NB4 (cell line): ENCODE measurements at regions not wholly inside any gene's neighbourhood (a gene's known extent, or its start where the extent isn't known, plus 50 kb on each side); places are given as distances from the start of the nearest gene placed in this dataset.

Experiments
- DNase-seq: peaks from one replicate; pipeline ENCODE4 v3.0.0; 2010; ENCODE audit warnings: low read depth
- H3K4me3 ChIP-seq: one replicate; pipeline ENCODE4 v1.5.1; 2011; ENCODE audit warnings: mild to moderate bottlenecking, low read depth, low read length, moderate library complexity
- MYC ChIP-seq: IDR thresholded peaks from 2 replicates; pipeline ENCODE4 v1.6.1; 2011; ENCODE audit warnings: low read depth, low read length
- POLR2A ChIP-seq: IDR thresholded peaks from 2 replicates; pipeline ENCODE4 v1.6.1; 2011; ENCODE audit warnings: mild to moderate bottlenecking; ENCODE audit not compliant: insufficient read length; ENCODE audit errors: extremely low read depth
- TF ChIP-seq, protein P1 (sequence below): IDR thresholded peaks from one replicate; pipeline ENCODE4 v1.5.1; 2012; ENCODE audit warnings: low read depth, low read length
- TF ChIP-seq, protein P2 (sequence below): IDR thresholded peaks from 2 replicates; pipeline ENCODE4 v1.6.1; 2011; ENCODE audit warnings: low read depth, low read length

DNA sequence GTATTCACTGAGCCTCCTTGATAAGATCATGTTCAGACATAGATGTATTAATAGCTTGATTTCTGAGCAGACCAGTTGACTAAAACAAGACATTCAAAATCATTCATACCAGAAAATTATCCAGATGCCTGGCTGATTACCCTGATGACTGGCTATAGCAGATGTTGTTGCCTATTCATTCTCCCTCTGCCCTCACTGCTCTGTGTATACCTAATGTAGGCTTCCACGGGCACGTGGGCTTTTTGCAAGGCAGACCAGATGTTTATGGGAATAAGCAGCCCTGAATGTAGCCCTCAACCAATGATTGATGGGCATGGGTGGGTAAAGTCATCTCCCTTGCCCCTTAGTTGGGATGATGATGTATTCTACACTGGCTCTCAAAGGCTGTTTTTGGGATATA is 289.1 kb downstream of the MBD2 start:
- TF ChIP-seq, protein P1, sequence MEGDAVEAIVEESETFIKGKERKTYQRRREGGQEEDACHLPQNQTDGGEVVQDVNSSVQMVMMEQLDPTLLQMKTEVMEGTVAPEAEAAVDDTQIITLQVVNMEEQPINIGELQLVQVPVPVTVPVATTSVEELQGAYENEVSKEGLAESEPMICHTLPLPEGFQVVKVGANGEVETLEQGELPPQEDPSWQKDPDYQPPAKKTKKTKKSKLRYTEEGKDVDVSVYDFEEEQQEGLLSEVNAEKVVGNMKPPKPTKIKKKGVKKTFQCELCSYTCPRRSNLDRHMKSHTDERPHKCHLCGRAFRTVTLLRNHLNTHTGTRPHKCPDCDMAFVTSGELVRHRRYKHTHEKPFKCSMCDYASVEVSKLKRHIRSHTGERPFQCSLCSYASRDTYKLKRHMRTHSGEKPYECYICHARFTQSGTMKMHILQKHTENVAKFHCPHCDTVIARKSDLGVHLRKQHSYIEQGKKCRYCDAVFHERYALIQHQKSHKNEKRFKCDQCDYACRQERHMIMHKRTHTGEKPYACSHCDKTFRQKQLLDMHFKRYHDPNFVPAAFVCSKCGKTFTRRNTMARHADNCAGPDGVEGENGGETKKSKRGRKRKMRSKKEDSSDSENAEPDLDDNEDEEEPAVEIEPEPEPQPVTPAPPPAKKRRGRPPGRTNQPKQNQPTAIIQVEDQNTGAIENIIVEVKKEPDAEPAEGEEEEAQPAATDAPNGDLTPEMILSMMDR, result no peak
- no peak for TF ChIP-seq MYC
- no peak for TF ChIP-seq POLR2A
- TF ChIP-seq, protein P2, sequence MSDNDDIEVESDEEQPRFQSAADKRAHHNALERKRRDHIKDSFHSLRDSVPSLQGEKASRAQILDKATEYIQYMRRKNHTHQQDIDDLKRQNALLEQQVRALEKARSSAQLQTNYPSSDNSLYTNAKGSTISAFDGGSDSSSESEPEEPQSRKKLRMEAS, result no peak
- no peak for DNase-seq
- no peak overlapping the region for H3K4me3 ChIP-seq

DNA sequence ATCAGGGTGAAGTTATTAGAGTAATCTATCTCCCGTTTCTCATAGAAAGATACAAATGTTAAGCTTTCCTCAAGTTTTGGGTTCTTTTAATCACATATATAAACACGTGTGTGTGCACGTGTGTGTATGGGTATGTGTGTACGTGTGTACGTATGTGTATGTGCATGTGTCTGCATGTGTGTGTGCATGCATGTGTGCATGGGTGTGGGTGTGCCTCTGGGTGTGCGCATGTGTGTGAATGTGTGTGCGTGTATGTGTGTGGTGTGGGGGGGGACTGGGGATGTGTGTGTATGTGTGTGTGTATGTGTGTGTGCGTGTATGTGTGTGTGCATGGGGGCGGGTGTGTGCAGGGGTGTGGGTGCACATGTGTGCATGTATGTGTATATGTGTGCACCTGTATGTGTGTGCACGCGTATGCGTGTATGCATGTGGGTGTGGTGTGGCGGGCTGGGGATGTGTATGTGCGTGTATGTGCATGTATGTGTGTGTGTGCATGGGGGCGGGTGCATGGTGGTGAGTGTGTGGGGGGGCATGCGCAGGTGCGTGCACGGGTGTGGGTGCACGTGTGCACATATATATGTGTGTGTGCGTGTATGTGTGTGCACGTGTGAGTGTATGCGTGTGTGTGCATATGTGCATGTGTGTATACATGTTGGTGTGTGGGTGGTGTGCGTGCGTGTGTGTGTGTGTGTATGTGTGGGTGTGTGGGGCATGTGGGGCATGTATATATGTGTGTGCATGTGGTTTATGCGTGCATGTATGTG is 304.0 kb downstream of the MBD2 start:
- TF ChIP-seq, protein P2, result no peak
- TF ChIP-seq, protein P1, result no peak
- TF ChIP-seq POLR2A (no peak), MYC (no peak)
- DNase-seq, result no peak
- H3K4me3 ChIP-seq, result no peak overlapping the region

DNA sequence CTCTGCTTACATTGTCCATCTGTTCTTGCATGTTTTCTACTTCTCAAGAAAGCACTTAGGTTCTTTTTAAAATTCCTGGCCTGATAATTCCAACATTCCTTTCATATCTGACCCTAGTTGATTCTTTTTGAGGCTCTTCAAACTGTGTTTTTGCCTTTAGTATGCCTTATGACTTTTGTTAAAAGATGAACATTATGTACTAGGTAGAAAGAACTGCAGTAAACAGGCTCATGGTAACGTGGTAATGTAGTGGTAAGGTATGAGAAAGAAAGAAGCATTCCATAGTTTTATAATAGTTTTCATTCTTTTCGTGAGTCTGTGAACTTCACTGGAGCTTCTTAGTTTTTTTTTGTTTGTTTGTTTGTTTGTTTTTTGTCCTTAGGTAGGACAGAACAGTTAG is 306.4 kb downstream of the MBD2 start:
- no peak overlapping the region for H3K4me3 ChIP-seq
- no peak for DNase-seq
- TF ChIP-seq, protein P2, result no peak
- TF ChIP-seq POLR2A (no peak), MYC (no peak)
- TF ChIP-seq, protein P1, result no peak

DNA sequence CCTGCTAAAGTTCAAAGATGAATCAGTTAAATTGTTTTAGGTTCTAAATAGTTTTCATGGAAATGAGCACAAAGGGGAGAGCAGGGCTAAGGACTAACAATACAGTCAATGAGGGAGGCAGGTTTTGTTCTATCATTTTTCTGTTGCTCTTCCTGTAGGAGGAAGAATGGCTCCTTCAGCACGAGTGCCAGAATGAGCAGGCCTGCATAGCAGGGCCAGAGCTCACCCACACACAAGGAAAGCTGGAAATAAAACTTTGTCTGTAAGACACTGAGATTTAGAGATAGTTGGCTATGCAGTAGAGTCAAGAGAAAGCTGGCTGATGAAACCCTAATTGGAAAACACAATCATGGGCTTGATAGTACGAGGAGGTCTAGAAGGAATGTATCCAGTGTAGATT is 313.3 kb downstream of the MBD2 start:
- H3K4me3 ChIP-seq, result no peak overlapping the region
- DNase-seq, result no peak
- TF ChIP-seq POLR2A, result no peak
- TF ChIP-seq MYC, result no peak
- TF ChIP-seq, protein P2, result no peak
- TF ChIP-seq, protein P1, result no peak

DNA sequence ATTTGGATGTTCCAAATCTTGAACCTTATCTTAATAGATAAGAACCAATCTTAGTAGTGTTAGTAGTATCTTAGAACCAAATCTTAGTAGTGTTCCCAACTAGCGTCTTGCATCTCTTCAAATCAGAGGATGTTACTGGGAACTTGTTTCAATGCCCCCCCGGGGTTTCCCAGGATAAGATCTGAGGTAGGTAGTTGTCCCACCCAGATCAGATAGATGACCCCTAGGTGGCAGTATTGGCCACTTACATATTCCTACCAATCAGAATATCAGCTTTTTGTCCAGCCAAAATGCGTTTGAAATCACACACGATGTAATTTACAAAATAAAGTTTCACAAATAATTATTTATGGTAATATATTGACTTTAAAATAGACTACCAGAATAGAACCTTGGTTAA is 314.8 kb downstream of the MBD2 start:
- peak; percentile 18 for DNase-seq
- H3K4me3 ChIP-seq, result no peak overlapping the region
- no peak for TF ChIP-seq MYC
- TF ChIP-seq, protein P1, result no peak
